ENCODE measurements at regions not wholly inside any gene's neighbourhood (a gene's known extent, or its start where the extent isn't known, plus 50 kb on each side); places are given as distances from the start of the nearest gene placed in this dataset.

- no peak for TF ChIP-seq CTCF (IDR thresholded peaks at IDR 0.05)
- TF ChIP-seq POLR2A (IDR thresholded peaks at IDR 0.05): no peak
These were observed 163.5 kb upstream of the MLN start for GRCh38 chr6:33967265-33967767.

Measured in lower leg skin (tissue), 3 donors.